Colonic mucosa (tissue), 4 donors: ENCODE measurements at regions not wholly inside any gene's neighbourhood (a gene's known extent, or its start where the extent isn't known, plus 50 kb on each side); places are given as distances from the start of the nearest gene placed in this dataset.

Source experiments
- DNase-seq: peaks from one replicate; pipeline ENCODE4 v3.0.0-alpha.2; 2020
- H3K27ac ChIP-seq: fragments of 200-600 bp; one replicate; pipeline ENCODE4 v1.8.0; 2021
- H3K27me3 ChIP-seq: fragments of 200-600 bp; one replicate; pipeline ENCODE4 v1.8.0; 2021
- H3K36me3 ChIP-seq: fragments of 200-600 bp; one replicate; pipeline ENCODE4 v1.8.0; 2021
- H3K4me1 ChIP-seq: fragments of 200-600 bp; one replicate; pipeline ENCODE4 v1.8.0; 2021; ENCODE audit warnings: mild to moderate bottlenecking
- H3K4me3 ChIP-seq: fragments of 200-600 bp; one replicate; pipeline ENCODE4 v1.8.0; 2021
- H3K9ac ChIP-seq, 2 donors: one replicate each; pipeline ENCODE4 v1.7.0; 2013; ENCODE audit warnings: control low read depth in 2 of 2, low read depth in 2 of 2, low read length in 2 of 2
- H3K9me3 ChIP-seq: fragments of 200-600 bp; one replicate; pipeline ENCODE4 v1.8.0; 2021
- CTCF ChIP-seq: fragments of 200-600 bp; IDR thresholded peaks from one replicate; pipeline ENCODE4 v1.8.0; 2022; ENCODE audit warnings: antibody characterized with exemption, mild to moderate bottlenecking
- intact Hi-C: fragments of 100-400 bp; cut with DNase I; formaldehyde crosslinking; loops from one replicate; pipeline ENCODE4 v1.14.1; 2022
- donor health status: healthy.
- donor health status: DM: no; HTN: no; CAD: no.
- donor health status: DM: no; HTN: no; CAD: no.

GRCh38 chr17:77684803-77685798, 273.4 kb upstream of the TNRC6C start:
- Histone ChIP-seq H3K9me3 (no peaks in the 10 kb centered on the region), H3K4me3 (no peak overlapping the region), H3K36me3 (no peaks in the 10 kb centered on the region), H3K27me3 (no peaks in the 10 kb centered on the region), H3K4me1 (no peaks in the 10 kb centered on the region), H3K9ac (no peak overlapping the region), H3K27ac (no peak overlapping the region)
- no peak for DNase-seq
- intact Hi-C loops, result no loop called here
- TF ChIP-seq CTCF, result no peak

- intact Hi-C loops, result no loop called here
- no peak overlapping the region for H3K27ac ChIP-seq
- H3K27me3 ChIP-seq, result no peaks in the 10 kb centered on the region
- no peaks in the 10 kb centered on the region for H3K4me1 ChIP-seq
- no peaks in the 10 kb centered on the region for H3K36me3 ChIP-seq
- H3K9ac ChIP-seq, result no peak overlapping the region
- H3K9me3 ChIP-seq, result no peaks in the 10 kb centered on the region
- no peak for TF ChIP-seq CTCF
- no peak overlapping the region for H3K4me3 ChIP-seq
- DNase-seq, result no peak
Measured at GRCh38 chr17:77685881-77686486, 272.5 kb upstream of the TNRC6C start.

DNA sequence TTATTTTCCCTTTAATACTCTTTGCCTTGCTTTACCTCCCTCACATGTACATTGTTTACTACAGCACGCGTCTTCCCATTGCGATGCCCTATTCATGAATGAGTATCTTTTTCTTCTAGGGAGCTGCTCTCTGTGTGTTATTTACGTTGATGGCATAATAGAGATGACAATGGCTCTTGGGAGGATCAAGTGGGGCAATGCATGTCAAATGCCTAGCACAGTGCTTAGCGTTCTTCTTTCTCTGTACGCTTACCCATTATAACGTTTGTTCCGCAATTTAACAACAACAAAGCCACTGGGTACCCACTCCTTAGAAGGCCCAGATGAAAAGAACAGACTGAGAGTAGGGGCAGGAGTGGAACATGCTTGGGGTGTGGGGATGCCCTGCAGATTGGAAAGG, 271.6 kb upstream of the TNRC6C start:
- Histone ChIP-seq H3K4me1 (no peaks in the 10 kb centered on the region), H3K9ac (no peak overlapping the region), H3K27me3 (no peaks in the 10 kb centered on the region), H3K27ac (no peak overlapping the region), H3K36me3 (no peaks in the 10 kb centered on the region), H3K4me3 (no peak overlapping the region), H3K9me3 (no peaks in the 10 kb centered on the region)
- no peak for DNase-seq
- intact Hi-C loops, result no loop called here
- no peak for TF ChIP-seq CTCF

- no peak for DNase-seq
- TF ChIP-seq CTCF, result no peak
- no peak overlapping the region for H3K9ac ChIP-seq
- no peaks in the 10 kb centered on the region for H3K4me1 ChIP-seq
- no peak overlapping the region for H3K27ac ChIP-seq
- H3K9me3 ChIP-seq, result no peaks in the 10 kb centered on the region
- H3K36me3 ChIP-seq, result no peaks in the 10 kb centered on the region
- intact Hi-C loops, result no loop called here
- no peak overlapping the region for H3K4me3 ChIP-seq
- no peaks in the 10 kb centered on the region for H3K27me3 ChIP-seq
Measured at GRCh38 chr17:77687417-77687816, 271.1 kb upstream of the TNRC6C start.

DNA sequence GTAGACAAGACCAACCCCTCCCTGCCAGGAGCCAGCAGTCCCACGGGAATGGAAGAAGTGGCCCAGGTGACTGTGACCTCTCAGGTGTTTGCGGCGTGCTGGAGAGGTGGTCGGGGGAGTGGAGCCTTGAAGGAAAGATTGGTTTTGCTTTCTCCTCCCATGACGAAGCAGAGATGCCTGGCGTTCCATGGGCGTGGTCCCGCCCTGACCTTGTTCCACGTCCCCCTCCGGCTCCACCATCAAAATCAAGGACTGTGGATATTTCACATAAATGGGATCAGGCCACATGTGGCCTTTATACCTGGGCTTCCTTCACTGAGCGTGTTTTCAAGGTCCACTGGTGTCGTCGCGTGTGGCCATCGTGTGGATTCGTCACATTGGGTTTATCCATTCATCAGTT, 270.6 kb upstream of the TNRC6C start:
- H3K27ac ChIP-seq, result no peak overlapping the region
- no peaks in the 10 kb centered on the region for H3K27me3 ChIP-seq
- H3K4me1 ChIP-seq, result no peaks in the 10 kb centered on the region
- H3K9me3 ChIP-seq, result no peaks in the 10 kb centered on the region
- no peak for DNase-seq
- H3K36me3 ChIP-seq, result no peaks in the 10 kb centered on the region
- H3K4me3 ChIP-seq, result no peak overlapping the region
- no peak overlapping the region for H3K9ac ChIP-seq
- TF ChIP-seq CTCF, result no peak
- intact Hi-C loops, result no loop called here
